ENCODE measurements at regions not wholly inside any gene's neighbourhood (a gene's known extent, or its start where the extent isn't known, plus 50 kb on each side); places are given as distances from the start of the nearest gene placed in this dataset.

DNA sequence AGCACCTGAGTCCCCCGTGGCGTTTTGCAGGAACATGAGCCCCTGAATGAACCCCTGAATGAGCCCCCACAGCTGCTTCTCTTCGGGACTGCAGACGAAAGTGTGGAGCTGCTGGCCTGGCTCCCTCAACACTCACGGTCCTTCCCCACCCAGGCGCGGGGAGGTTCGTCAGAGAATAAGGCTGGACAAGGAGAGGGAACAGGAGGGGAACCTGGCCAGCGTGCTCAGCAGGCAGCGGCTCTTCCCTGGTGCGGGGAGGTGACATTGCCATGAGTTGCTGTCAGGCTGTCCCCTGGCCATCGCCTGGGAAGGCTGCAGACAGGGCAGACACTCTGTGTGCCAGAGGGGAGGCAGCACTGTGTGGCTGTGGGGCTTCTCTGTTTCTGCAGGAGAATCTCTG lies 80.9 kb upstream of the SHH start:
- TF ChIP-seq, protein P1, sequence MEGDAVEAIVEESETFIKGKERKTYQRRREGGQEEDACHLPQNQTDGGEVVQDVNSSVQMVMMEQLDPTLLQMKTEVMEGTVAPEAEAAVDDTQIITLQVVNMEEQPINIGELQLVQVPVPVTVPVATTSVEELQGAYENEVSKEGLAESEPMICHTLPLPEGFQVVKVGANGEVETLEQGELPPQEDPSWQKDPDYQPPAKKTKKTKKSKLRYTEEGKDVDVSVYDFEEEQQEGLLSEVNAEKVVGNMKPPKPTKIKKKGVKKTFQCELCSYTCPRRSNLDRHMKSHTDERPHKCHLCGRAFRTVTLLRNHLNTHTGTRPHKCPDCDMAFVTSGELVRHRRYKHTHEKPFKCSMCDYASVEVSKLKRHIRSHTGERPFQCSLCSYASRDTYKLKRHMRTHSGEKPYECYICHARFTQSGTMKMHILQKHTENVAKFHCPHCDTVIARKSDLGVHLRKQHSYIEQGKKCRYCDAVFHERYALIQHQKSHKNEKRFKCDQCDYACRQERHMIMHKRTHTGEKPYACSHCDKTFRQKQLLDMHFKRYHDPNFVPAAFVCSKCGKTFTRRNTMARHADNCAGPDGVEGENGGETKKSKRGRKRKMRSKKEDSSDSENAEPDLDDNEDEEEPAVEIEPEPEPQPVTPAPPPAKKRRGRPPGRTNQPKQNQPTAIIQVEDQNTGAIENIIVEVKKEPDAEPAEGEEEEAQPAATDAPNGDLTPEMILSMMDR (IDR thresholded peaks at IDR 0.05): no peak
- no peak for TF ChIP-seq EP300 (IDR thresholded peaks at IDR 0.05)

Measured in ovary (tissue), 3 donors.